Breast epithelium (tissue), 4 donors: ENCODE measurements at regions not wholly inside any gene's neighbourhood (a gene's known extent, or its start where the extent isn't known, plus 50 kb on each side); places are given as distances from the start of the nearest gene placed in this dataset.

Experiments used
- DNase-seq, 2 donors: peaks; one replicate each; pipeline ENCODE4 v3.0.0-alpha.2; 2019; ENCODE audit warnings: low spot score in 2 of 2
- H3K27ac ChIP-seq, 2 donors: fragments of 200-600 bp; sonication (generic) in 1 of 2; one replicate each; pipeline ENCODE4 v1.5.1; 2016 to 2019; ENCODE audit warnings: mild to moderate bottlenecking in 1 of 2
- H3K27me3 ChIP-seq, 2 donors: fragments of 200-600 bp; sonication (generic) in 1 of 2; one replicate each; pipeline versions ENCODE4 v1.5.1 to v1.6.0; 2017 to 2019; ENCODE audit warnings: control low read depth in 1 of 2, mild to moderate bottlenecking in 1 of 2
- H3K36me3 ChIP-seq: fragments of 200-600 bp; one replicate; pipeline ENCODE4 v1.5.1; 2019
- H3K4me1 ChIP-seq, 2 donors: fragments of 200-600 bp; sonication (generic); one replicate each; pipeline ENCODE4 v1.5.1; 2016 to 2019; ENCODE audit warnings: control low read depth in 1 of 2
- H3K4me3 ChIP-seq, 3 donors: fragments of 200-600 bp; sonication (generic); 1 replicate in 2 of 3; 2 replicates in 1 of 3; pipeline ENCODE4 v1.5.1; 2016 to 2019; ENCODE audit warnings: mild to moderate bottlenecking in 3 of 3, moderate library complexity in 2 of 3
- H3K9me3 ChIP-seq, 2 donors: fragments of 200-600 bp; sonication (generic) in 1 of 2; one replicate each; pipeline ENCODE4 v1.5.1; 2016 to 2019; ENCODE audit warnings: control low read depth in 1 of 2
- CTCF ChIP-seq, 3 donors: fragments of 450-650 bp; IDR thresholded peaks; one replicate each; pipeline ENCODE4 v1.5.1; 2016 to 2017; ENCODE audit warnings: antibody characterized with exemption in 3 of 3, mild to moderate bottlenecking in 3 of 3, moderate library complexity in 3 of 3
- POLR2A ChIP-seq: fragments of 450-650 bp; IDR thresholded peaks from one replicate; pipeline ENCODE4 v1.6.1; 2016; ENCODE audit warnings: antibody characterized with exemption, mild to moderate bottlenecking, moderate library complexity
- POLR2AphosphoS5 ChIP-seq, 3 donors: sonication (generic); formaldehyde crosslinking; IDR thresholded peaks; one replicate each; pipeline ENCODE4 v1.6.1; 2017; ENCODE audit warnings: antibody characterized with exemption in 3 of 3
- intact Hi-C: fragments of 100-400 bp; cut with DNase I; formaldehyde crosslinking; loops from one replicate; pipeline ENCODE4 v1.15.1; 2023; ENCODE audit warnings: low total_unique reads

GRCh38 chr15:92705764-92706163 lies 50.2 kb upstream of the FAM174B start:
- TF ChIP-seq POLR2AphosphoS5 (IDR thresholded peaks at IDR 0.05) (no peak), POLR2A (no peak), CTCF (IDR thresholded peaks at IDR 0.05) (no peak)
- H3K9me3 ChIP-seq: no peaks in the 10 kb centered on the region
- H3K36me3 ChIP-seq: no peaks in the 10 kb centered on the region
- intact Hi-C loops: no loop called here
- no peaks in the 10 kb centered on the region for H3K27me3 ChIP-seq
- DNase-seq: no peak
- H3K4me3 ChIP-seq: no peak overlapping the region
- peak overlapping the region; percentile 44 to 48 for H3K27ac ChIP-seq
- peaks cover 0 to 4% of the 10 kb centered on the region in 2 donors for H3K4me1 ChIP-seq

GRCh38 chr15:92706201-92706600 lies 50.6 kb upstream of the FAM174B start:
- Histone ChIP-seq H3K9me3 (no peaks in the 10 kb centered on the region), H3K27ac (peak overlapping the region; percentile 44 to 48), H3K27me3 (no peaks in the 10 kb centered on the region), H3K4me3 (no peak overlapping the region), H3K36me3 (no peaks in the 10 kb centered on the region), H3K4me1 (peaks cover 0 to 4% of the 10 kb centered on the region in 2 donors)
- no peak for TF ChIP-seq CTCF (IDR thresholded peaks at IDR 0.05)
- no peak for TF ChIP-seq POLR2AphosphoS5 (IDR thresholded peaks at IDR 0.05)
- no peak for TF ChIP-seq POLR2A
- intact Hi-C loops: no loop called here
- peak in 1 of 2 donors; percentile 29 for DNase-seq

GRCh38 chr15:92707880-92708551 lies 52.4 kb upstream of the FAM174B start:
- Histone ChIP-seq H3K4me1 (peaks cover 0 to 4% of the 10 kb centered on the region in 2 donors), H3K27me3 (no peaks in the 10 kb centered on the region), H3K36me3 (no peaks in the 10 kb centered on the region), H3K9me3 (no peaks in the 10 kb centered on the region), H3K27ac (no peak overlapping the region), H3K4me3 (no peak overlapping the region)
- TF ChIP-seq CTCF (IDR thresholded peaks at IDR 0.05): no peak
- TF ChIP-seq POLR2A: no peak
- TF ChIP-seq POLR2AphosphoS5 (IDR thresholded peaks at IDR 0.05): no peak
- intact Hi-C loops: no loop called here
- DNase-seq: no peak

- H3K4me3 ChIP-seq: no peak overlapping the region
- H3K36me3 ChIP-seq: no peaks in the 10 kb centered on the region
- H3K9me3 ChIP-seq: no peaks in the 10 kb centered on the region
- TF ChIP-seq POLR2A (no peak), POLR2AphosphoS5 (IDR thresholded peaks at IDR 0.05) (no peak), CTCF (IDR thresholded peaks at IDR 0.05) (no peak)
- intact Hi-C loops: no loop called here
- no peak overlapping the region for H3K27ac ChIP-seq
- no peak for DNase-seq
- peaks cover 0 to 4% of the 10 kb centered on the region in 2 donors for H3K4me1 ChIP-seq
- H3K27me3 ChIP-seq: no peaks in the 10 kb centered on the region
These were observed 53.1 kb upstream of the FAM174B start for GRCh38 chr15:92708635-92709034.

- Histone ChIP-seq H3K4me1 (peaks cover 0 to 4% of the 10 kb centered on the region in 2 donors), H3K27me3 (no peaks in the 10 kb centered on the region), H3K36me3 (no peaks in the 10 kb centered on the region), H3K27ac (no peak overlapping the region), H3K9me3 (no peaks in the 10 kb centered on the region), H3K4me3 (no peak overlapping the region)
- no peak for TF ChIP-seq POLR2A
- TF ChIP-seq POLR2AphosphoS5 (IDR thresholded peaks at IDR 0.05): no peak
- no peak for TF ChIP-seq CTCF (IDR thresholded peaks at IDR 0.05)
- DNase-seq: no peak
- intact Hi-C loops: no loop called here
These were observed 53.7 kb upstream of the FAM174B start for GRCh38 chr15:92709110-92709790.
